Thyroid gland (tissue), 4 donors: ENCODE measurements at regions not wholly inside any gene's neighbourhood (a gene's known extent, or its start where the extent isn't known, plus 50 kb on each side); places are given as distances from the start of the nearest gene placed in this dataset.

Source experiments
- DNase-seq, 2 donors: peaks; one replicate each; pipeline ENCODE4 v3.0.0-alpha.2; 2019
- H3K27ac ChIP-seq, 3 donors: fragments of 200-600 bp; sonication (generic); 1 replicate in 2 of 3; 2 replicates in 1 of 3; pipeline ENCODE4 v1.5.1; 2016 to 2019; ENCODE audit warnings: mild to moderate bottlenecking in 1 of 3, moderate library complexity in 1 of 3
- H3K27me3 ChIP-seq: fragments of 200-600 bp; sonication (generic); one replicate; pipeline ENCODE4 v1.5.1; 2019
- H3K36me3 ChIP-seq, 2 donors: fragments of 200-600 bp; sonication (generic); one replicate each; pipeline ENCODE4 v1.5.1; 2016 to 2019
- H3K4me1 ChIP-seq, 2 donors: fragments of 200-600 bp; sonication (generic); one replicate each; pipeline ENCODE4 v1.5.1; 2017 to 2019
- H3K4me3 ChIP-seq, 3 donors: fragments of 200-600 bp; sonication (generic); replicated peaks in 1 of 3; 1 replicate in 2 of 3; 2 replicates in 1 of 3; pipeline ENCODE4 v1.5.1; 2016; ENCODE audit warnings: mild to moderate bottlenecking in 1 of 3
- H3K9me3 ChIP-seq: fragments of 200-600 bp; sonication (generic); one replicate; pipeline ENCODE4 v1.5.1; 2017
- CTCF ChIP-seq, 6 experiments: fragments of 200-600 bp in 3 of 6; fragments of 450-650 bp in 3 of 6; sonication (generic) in 3 of 6; IDR thresholded peaks; one replicate each; pipeline ENCODE4 v1.5.1; 2016 to 2019; ENCODE audit warnings: antibody characterized with exemption in 6 of 6, mild to moderate bottlenecking in 2 of 6, inconsistent platforms in 1 of 6, moderate library complexity in 1 of 6
- POLR2A ChIP-seq, 2 donors: fragments of 450-650 bp; IDR thresholded peaks; one replicate each; pipeline ENCODE4 v1.6.1; 2017; ENCODE audit warnings: antibody characterized with exemption in 2 of 2, mild to moderate bottlenecking in 2 of 2, moderate library complexity in 1 of 2
- WGBS, 2 donors: methylation state at CpG; one replicate each; pipeline ENCODE4 v1.1.5; 2017; 5-methylcytosine and 5-hydroxymethylcytosine counted together
- intact Hi-C: fragments of 100-400 bp; cut with DNase I; formaldehyde crosslinking; loops from one replicate; pipeline ENCODE4 v1.15.1; 2023

- Histone ChIP-seq H3K4me3 (no peak overlapping the region), H3K27ac (no peak overlapping the region), H3K4me1 (peaks cover 33 to 53% of the 10 kb centered on the region in 2 donors), H3K9me3 (no peaks in the 10 kb centered on the region), H3K36me3 (no peaks in the 10 kb centered on the region), H3K27me3 (no peaks in the 10 kb centered on the region)
- intact Hi-C loops = no loop called here
- 71 to 86% methylated on average over 8 of the region's 8 CpGs for WGBS, 2 donors
- DNase-seq = no peak
- no peak for TF ChIP-seq POLR2A (IDR thresholded peaks at IDR 0.05)
Observed at GRCh38 chr1:56436912-56437417, 142.4 kb downstream of the PLPP3 start.

- Histone ChIP-seq H3K4me3 (no peak overlapping the region), H3K27ac (no peak overlapping the region), H3K36me3 (no peaks in the 10 kb centered on the region), H3K27me3 (no peaks in the 10 kb centered on the region), H3K4me1 (peaks cover 38 to 59% of the 10 kb centered on the region in 2 donors), H3K9me3 (no peaks in the 10 kb centered on the region)
- TF ChIP-seq POLR2A (IDR thresholded peaks at IDR 0.05) (no peak), CTCF (IDR thresholded peaks at IDR 0.05) (no peak)
- no peak for DNase-seq
- 84 to 85% methylated on average over 4 of the region's 4 CpGs for WGBS, 2 donors
- intact Hi-C loops = no loop called here
Observed at GRCh38 chr1:56436296-56436695, 143.1 kb downstream of the PLPP3 start.

- peaks cover 38 to 60% of the 10 kb centered on the region in 2 donors for H3K4me1 ChIP-seq
- DNase-seq = no peak
- intact Hi-C loops = no loop called here
- no peak overlapping the region for H3K4me3 ChIP-seq
- H3K27ac ChIP-seq = peak overlapping the region in 2 of 3 donors; percentile 40 to 48
- no peaks in the 10 kb centered on the region for H3K27me3 ChIP-seq
- TF ChIP-seq CTCF (IDR thresholded peaks at IDR 0.05) (no peak), POLR2A (IDR thresholded peaks at IDR 0.05) (no peak)
- 62 to 71% methylated on average over 2 of the region's 2 CpGs for WGBS, 2 donors
- no peaks in the 10 kb centered on the region for H3K9me3 ChIP-seq
- H3K36me3 ChIP-seq = no peaks in the 10 kb centered on the region
Observed at GRCh38 chr1:56435434-56436262, 143.7 kb downstream of the PLPP3 start.

- DNase-seq = peak in 1 of 2 donors; percentile 36
- WGBS, 2 donors = 36 to 60% methylated on average over 4 of the region's 4 CpGs
Observed at GRCh38 chr1:56434740-56435139, 144.6 kb downstream of the PLPP3 start.

GRCh38 chr1:56434025-56434424 is 145.3 kb downstream of the PLPP3 start:
- 72 to 77% methylated on average over 5 of the region's 5 CpGs for WGBS, 2 donors
- DNase-seq = no peak
- TF ChIP-seq CTCF (IDR thresholded peaks at IDR 0.05) (no peak), POLR2A (IDR thresholded peaks at IDR 0.05) (no peak)
- peaks cover 33 to 60% of the 10 kb centered on the region in 2 donors for H3K4me1 ChIP-seq
- no peak overlapping the region for H3K4me3 ChIP-seq
- H3K9me3 ChIP-seq = no peaks in the 10 kb centered on the region
- no peaks in the 10 kb centered on the region for H3K27me3 ChIP-seq
- intact Hi-C loops = no loop called here
- H3K36me3 ChIP-seq = no peaks in the 10 kb centered on the region
- H3K27ac ChIP-seq = peak overlapping the region in 2 of 3 donors; percentile 78 to 83

More at GRCh38 chr1:56434740-56435139, 144.6 kb downstream of the PLPP3 start:
- Histone ChIP-seq H3K27me3 (no peaks in the 10 kb centered on the region), H3K27ac (peak overlapping the region in 2 of 3 donors; percentile 48 to 62), H3K9me3 (no peaks in the 10 kb centered on the region), H3K36me3 (no peaks in the 10 kb centered on the region), H3K4me3 (no peak overlapping the region), H3K4me1 (peaks cover 35 to 60% of the 10 kb centered on the region in 2 donors)
- intact Hi-C loops = no loop called here
- no peak for TF ChIP-seq POLR2A (IDR thresholded peaks at IDR 0.05)
- peak in 3 of 6 experiments; percentile 17 to 40 (median 30) for TF ChIP-seq CTCF (IDR thresholded peaks at IDR 0.05)
